Thyroid gland (tissue), 4 donors: ENCODE measurements at regions not wholly inside any gene's neighbourhood (a gene's known extent, or its start where the extent isn't known, plus 50 kb on each side); places are given as distances from the start of the nearest gene placed in this dataset.
"Not testable (repeated sequence)": the region's sequence is repeated elsewhere in the genome, so short reads cannot be mapped to it uniquely, and the experiment has no call there.

Experiments used
- CTCF ChIP-seq, 6 experiments: fragments of 200-600 bp in 3 of 6; fragments of 450-650 bp in 3 of 6; sonication (generic) in 3 of 6; IDR thresholded peaks; one replicate each; pipeline ENCODE4 v1.5.1; 2016 to 2019; ENCODE audit warnings: antibody characterized with exemption in 6 of 6, mild to moderate bottlenecking in 2 of 6, inconsistent platforms in 1 of 6, moderate library complexity in 1 of 6
- POLR2A ChIP-seq, 2 donors: fragments of 450-650 bp; IDR thresholded peaks; one replicate each; pipeline ENCODE4 v1.6.1; 2017; ENCODE audit warnings: antibody characterized with exemption in 2 of 2, mild to moderate bottlenecking in 2 of 2, moderate library complexity in 1 of 2

DNA sequence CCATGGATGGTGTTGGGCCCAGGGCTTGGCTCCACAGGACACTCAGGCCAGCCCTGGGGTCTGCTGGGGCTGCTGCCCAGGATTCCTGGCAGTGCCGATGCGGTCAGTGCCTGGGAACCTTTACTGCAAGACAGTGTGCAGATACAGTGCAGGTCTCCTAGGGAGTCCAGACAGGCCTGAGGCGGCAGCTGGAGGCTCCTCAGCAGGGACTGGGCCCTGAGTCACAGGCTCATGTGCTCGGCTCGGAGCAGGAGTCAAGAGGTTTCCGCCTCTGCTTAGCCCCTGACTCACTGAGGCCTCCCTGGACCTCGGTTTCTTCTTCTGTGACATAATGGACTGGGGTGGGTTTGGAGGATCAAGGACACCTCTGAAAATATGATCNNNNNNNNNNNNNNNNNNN, 3941.6 kb upstream of the TPTE start:
- not testable (repeated sequence) for TF ChIP-seq CTCF, POLR2A (IDR thresholded peaks at IDR 0.05)
